GM23338 (cell line): ENCODE measurements at regions not wholly inside any gene's neighbourhood (a gene's known extent, or its start where the extent isn't known, plus 50 kb on each side); places are given as distances from the start of the nearest gene placed in this dataset.

Source experiments
- ATAC-seq: fragments of 200-7000 bp; cut with Tn5 transposase; 3 replicates; pipeline ENCODE4 v1.9.1; 2020
- DNase-seq: peaks from one replicate; pipeline ENCODE4 v3.0.0-alpha.2; 2015; ENCODE audit warnings: low spot score
- H2AFZ ChIP-seq: fragments of 200-600 bp; sonication (generic); 2 replicates; pipeline ENCODE4 v1.8.0; 2016; ENCODE audit warnings: antibody characterized with exemption, mild to moderate bottlenecking, moderate library complexity
- H3F3A ChIP-seq: fragments of 200-600 bp; sonication (generic); replicated peaks from 2 replicates; pipeline ENCODE4 v1.8.0; 2017; ENCODE audit warnings: antibody characterized with exemption, mixed run types, low read depth
- H3K27ac ChIP-seq: fragments of 200-600 bp; sonication (generic); 2 replicates; pipeline ENCODE4 v1.6.1; 2016; ENCODE audit warnings: low read depth
- H3K27me3 ChIP-seq: fragments of 200-600 bp; sonication (generic); 2 replicates; pipeline ENCODE4 v1.8.0; 2016; ENCODE audit warnings: mild to moderate bottlenecking, mixed run types, moderate library complexity; ENCODE audit not compliant: insufficient read depth
- H3K36me3 ChIP-seq: fragments of 200-600 bp; sonication (generic); 2 replicates; pipeline ENCODE4 v1.8.0; 2016; ENCODE audit warnings: mild to moderate bottlenecking; ENCODE audit not compliant: insufficient read depth
- H3K4me1 ChIP-seq: fragments of 200-600 bp; sonication (generic); 2 replicates; pipeline ENCODE4 v1.8.0; 2016; ENCODE audit warnings: mild to moderate bottlenecking, moderate library complexity; ENCODE audit not compliant: insufficient read depth
- H3K4me2 ChIP-seq: fragments of 200-600 bp; sonication (generic); 2 replicates; pipeline ENCODE4 v1.7.1; 2017; ENCODE audit warnings: mixed run types
- H3K4me3 ChIP-seq: fragments of 200-600 bp; sonication (generic); 2 replicates; pipeline ENCODE4 v1.6.1; 2016; ENCODE audit warnings: mixed run types
- H3K79me2 ChIP-seq: fragments of 200-600 bp; sonication (generic); replicated peaks from 2 replicates; pipeline ENCODE4 v1.8.0; 2017; ENCODE audit warnings: mild to moderate bottlenecking; ENCODE audit not compliant: insufficient read depth
- H3K9me2 ChIP-seq: fragments of 200-600 bp; sonication (generic); 2 replicates; pipeline ENCODE4 v1.8.0; 2017; ENCODE audit not compliant: insufficient read depth
- H4K20me1 ChIP-seq: fragments of 200-600 bp; sonication (generic); replicated peaks from 2 replicates; pipeline ENCODE4 v1.8.0; 2017; ENCODE audit warnings: mild to moderate bottlenecking; ENCODE audit not compliant: insufficient read depth
- H3K27ac Mint-ChIP-seq: 2 replicates; pipeline ENCODE4 v1.8.0; 2020; ENCODE audit warnings: inconsistent platforms, mild to moderate bottlenecking, moderate library complexity, mixed read lengths
- H3K27me3 Mint-ChIP-seq: 3 replicates; pipeline ENCODE4 v1.8.0; 2022; ENCODE audit warnings: low read depth, mild to moderate bottlenecking, moderate library complexity, mixed read lengths, inconsistent platforms; ENCODE audit not compliant: insufficient read depth, poor library complexity
- H3K36me3 Mint-ChIP-seq: 3 replicates; pipeline ENCODE4 v1.8.0; 2021; ENCODE audit warnings: low read depth, mild to moderate bottlenecking, inconsistent platforms, moderate library complexity, mixed read lengths
- H3K4me1 Mint-ChIP-seq: 3 replicates; pipeline ENCODE4 v1.8.0; 2020; ENCODE audit warnings: mild to moderate bottlenecking, inconsistent platforms, mixed read lengths
- H3K4me3 Mint-ChIP-seq: 3 replicates; pipeline ENCODE4 v1.8.0; 2021; ENCODE audit warnings: moderate library complexity, mild to moderate bottlenecking, inconsistent platforms, mixed read lengths
- H3K9me3 Mint-ChIP-seq: 3 replicates; pipeline ENCODE4 v1.8.0; 2020; ENCODE audit warnings: moderate library complexity, mild to moderate bottlenecking, inconsistent platforms, mixed read lengths
- CREB1 ChIP-seq: fragments of 250-450 bp; sonication (Bioruptor Pico); IDR thresholded peaks from 2 replicates; pipeline ENCODE4 v1.5.0; 2020; ENCODE audit warnings: low read depth, mild to moderate bottlenecking, moderate library complexity
- EZH2 ChIP-seq: fragments of 200-600 bp; sonication (generic); IDR thresholded peaks from one replicate; pipeline ENCODE4 v1.8.0; 2017; ENCODE audit warnings: antibody characterized with exemption, mild to moderate bottlenecking, low read depth; ENCODE audit not compliant: unreplicated experiment
- JUNB ChIP-seq: IDR thresholded peaks from one replicate; pipeline ENCODE4 v1.6.1; 2016; ENCODE audit warnings: antibody characterized with exemption; ENCODE audit not compliant: unreplicated experiment
- NANOG ChIP-seq: IDR thresholded peaks from 2 replicates; pipeline ENCODE4 v1.6.1; 2016; ENCODE audit warnings: antibody characterized with exemption, borderline replicate concordance
- STAT1 ChIP-seq: IDR thresholded peaks from one replicate; pipeline ENCODE4 v1.6.1; 2016; ENCODE audit warnings: antibody characterized with exemption; ENCODE audit not compliant: unreplicated experiment
- ZNF114 ChIP-seq: fragments of 250-450 bp; sonication (Bioruptor Pico); IDR thresholded peaks from 2 replicates; pipeline ENCODE4 v1.5.0; 2020; ENCODE audit warnings: mild to moderate bottlenecking, moderate library complexity
- ZNF331 ChIP-seq: fragments of 250-450 bp; sonication (Bioruptor Pico); IDR thresholded peaks from 2 replicates; pipeline ENCODE4 v1.5.0; 2020; ENCODE audit warnings: low read depth, mild to moderate bottlenecking, moderate library complexity
- TF ChIP-seq, protein P1 (sequence below): IDR thresholded peaks from one replicate; pipeline ENCODE4 v1.6.1; 2018; ENCODE audit warnings: antibody characterized with exemption; ENCODE audit not compliant: unreplicated experiment
- TF ChIP-seq, protein P2 (sequence below): fragments of 250-450 bp; sonication (Bioruptor Pico); IDR thresholded peaks from 2 replicates; pipeline ENCODE4 v1.5.0; 2020; ENCODE audit warnings: mild to moderate bottlenecking, moderate library complexity
- TF ChIP-seq, protein P3 (sequence below), 2 experiments: fragments of 200-600 bp in 1 of 2; sonication (generic) in 1 of 2; conservative IDR thresholded peaks; 2 replicates each; pipeline versions ENCODE4 v1.5.1 to v1.6.1; 2016 to 2017; ENCODE audit warnings: antibody characterized with exemption in 2 of 2, low read depth in 2 of 2, mild to moderate bottlenecking in 2 of 2, moderate library complexity in 1 of 2
- TF ChIP-seq, protein P4 (sequence below): IDR thresholded peaks from 2 replicates; pipeline ENCODE4 v1.6.1; 2016; ENCODE audit warnings: antibody characterized with exemption

DNA sequence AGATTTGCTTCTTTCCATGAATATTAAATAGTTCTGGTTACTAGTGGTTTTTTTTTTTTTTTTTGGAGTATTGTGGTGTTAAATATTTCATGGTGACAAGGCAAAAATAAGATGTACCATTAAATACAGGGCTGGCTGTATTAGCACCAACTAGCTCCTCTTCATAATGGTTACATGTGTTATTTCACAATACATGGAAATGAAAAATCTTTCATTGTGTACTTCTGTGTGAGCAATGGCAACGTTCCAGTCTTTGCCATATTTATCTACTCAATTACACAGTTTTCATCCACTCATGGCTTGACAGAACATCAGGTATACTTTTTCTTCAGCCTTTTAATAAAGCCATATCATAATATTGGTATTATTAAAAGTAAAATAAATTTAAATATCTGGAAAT lies 394.7 kb upstream of the GRM3 start:
- DNase-seq (no peak), ATAC-seq (no peak)
- Histone ChIP-seq H3K79me2 (no peaks in the 10 kb centered on the region), H3K27me3 (no peaks in the 10 kb centered on the region), H3F3A (no peaks in the 10 kb centered on the region), H3K36me3 (no peaks in the 10 kb centered on the region), H3K4me2 (no peak overlapping the region), H3K4me1 (no peaks in the 10 kb centered on the region), H2AFZ (no peak overlapping the region), H4K20me1 (no peaks in the 10 kb centered on the region), H3K9me2 (no peaks in the 10 kb centered on the region), H3K27ac (no peak overlapping the region), H3K4me3 (no peak overlapping the region)
- Mint-ChIP-seq H3K4me1 (no peaks in the 10 kb centered on the region), H3K36me3 (no peaks in the 10 kb centered on the region), H3K27me3 (no peaks in the 10 kb centered on the region), H3K27ac (no peak overlapping the region), H3K9me3 (no peaks in the 10 kb centered on the region), H3K4me3 (no peak overlapping the region)
- no peak for TF ChIP-seq CREB1

DNA sequence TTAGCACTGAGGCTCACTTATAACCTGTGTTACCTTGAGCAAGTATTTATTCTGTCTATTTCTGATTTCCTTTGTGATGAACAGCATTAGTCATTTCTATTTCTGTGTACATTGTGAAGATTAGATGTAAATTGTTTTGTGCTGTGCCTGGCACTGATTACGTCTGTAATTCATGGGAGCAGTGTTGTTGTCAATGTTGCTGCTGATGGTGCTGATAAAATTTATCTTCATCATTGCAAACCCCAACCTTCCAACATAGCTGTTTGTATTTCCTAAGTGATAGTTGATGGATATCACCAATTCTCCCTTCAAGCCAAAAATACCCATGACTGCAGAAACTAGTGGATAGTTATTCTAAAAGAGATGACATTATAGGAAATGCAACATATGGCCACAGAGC lies 400.5 kb upstream of the GRM3 start:
- H3K4me2 ChIP-seq, result no peak overlapping the region
- no peaks in the 10 kb centered on the region for H3K27me3 Mint-ChIP-seq
- H3K27me3 ChIP-seq, result no peaks in the 10 kb centered on the region
- H3K9me3 Mint-ChIP-seq, result no peaks in the 10 kb centered on the region
- no peaks in the 10 kb centered on the region for H3K4me1 Mint-ChIP-seq
- no peaks in the 10 kb centered on the region for H3K36me3 Mint-ChIP-seq
- no peaks in the 10 kb centered on the region for H3F3A ChIP-seq
- no peak overlapping the region for H3K27ac ChIP-seq
- no peak overlapping the region for H3K27ac Mint-ChIP-seq
- no peaks in the 10 kb centered on the region for H3K36me3 ChIP-seq
- no peak for ATAC-seq
- no peaks in the 10 kb centered on the region for H3K79me2 ChIP-seq
- H3K4me1 ChIP-seq, result no peaks in the 10 kb centered on the region
- no peak for DNase-seq
- no peak overlapping the region for H3K4me3 ChIP-seq
- no peak overlapping the region for H2AFZ ChIP-seq
- H4K20me1 ChIP-seq, result no peaks in the 10 kb centered on the region
- H3K4me3 Mint-ChIP-seq, result no peak overlapping the region
- H3K9me2 ChIP-seq, result no peaks in the 10 kb centered on the region
- TF ChIP-seq EZH2 (no peak), JUNB (no peak), NANOG (no peak), ZNF331 (CRISPR knock-in tag) (no peak), ZNF114 (no peak), STAT1 (no peak)
- TF ChIP-seq, protein P1, sequence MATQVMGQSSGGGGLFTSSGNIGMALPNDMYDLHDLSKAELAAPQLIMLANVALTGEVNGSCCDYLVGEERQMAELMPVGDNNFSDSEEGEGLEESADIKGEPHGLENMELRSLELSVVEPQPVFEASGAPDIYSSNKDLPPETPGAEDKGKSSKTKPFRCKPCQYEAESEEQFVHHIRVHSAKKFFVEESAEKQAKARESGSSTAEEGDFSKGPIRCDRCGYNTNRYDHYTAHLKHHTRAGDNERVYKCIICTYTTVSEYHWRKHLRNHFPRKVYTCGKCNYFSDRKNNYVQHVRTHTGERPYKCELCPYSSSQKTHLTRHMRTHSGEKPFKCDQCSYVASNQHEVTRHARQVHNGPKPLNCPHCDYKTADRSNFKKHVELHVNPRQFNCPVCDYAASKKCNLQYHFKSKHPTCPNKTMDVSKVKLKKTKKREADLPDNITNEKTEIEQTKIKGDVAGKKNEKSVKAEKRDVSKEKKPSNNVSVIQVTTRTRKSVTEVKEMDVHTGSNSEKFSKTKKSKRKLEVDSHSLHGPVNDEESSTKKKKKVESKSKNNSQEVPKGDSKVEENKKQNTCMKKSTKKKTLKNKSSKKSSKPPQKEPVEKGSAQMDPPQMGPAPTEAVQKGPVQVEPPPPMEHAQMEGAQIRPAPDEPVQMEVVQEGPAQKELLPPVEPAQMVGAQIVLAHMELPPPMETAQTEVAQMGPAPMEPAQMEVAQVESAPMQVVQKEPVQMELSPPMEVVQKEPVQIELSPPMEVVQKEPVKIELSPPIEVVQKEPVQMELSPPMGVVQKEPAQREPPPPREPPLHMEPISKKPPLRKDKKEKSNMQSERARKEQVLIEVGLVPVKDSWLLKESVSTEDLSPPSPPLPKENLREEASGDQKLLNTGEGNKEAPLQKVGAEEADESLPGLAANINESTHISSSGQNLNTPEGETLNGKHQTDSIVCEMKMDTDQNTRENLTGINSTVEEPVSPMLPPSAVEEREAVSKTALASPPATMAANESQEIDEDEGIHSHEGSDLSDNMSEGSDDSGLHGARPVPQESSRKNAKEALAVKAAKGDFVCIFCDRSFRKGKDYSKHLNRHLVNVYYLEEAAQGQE, result no peak
- TF ChIP-seq, protein P2, sequence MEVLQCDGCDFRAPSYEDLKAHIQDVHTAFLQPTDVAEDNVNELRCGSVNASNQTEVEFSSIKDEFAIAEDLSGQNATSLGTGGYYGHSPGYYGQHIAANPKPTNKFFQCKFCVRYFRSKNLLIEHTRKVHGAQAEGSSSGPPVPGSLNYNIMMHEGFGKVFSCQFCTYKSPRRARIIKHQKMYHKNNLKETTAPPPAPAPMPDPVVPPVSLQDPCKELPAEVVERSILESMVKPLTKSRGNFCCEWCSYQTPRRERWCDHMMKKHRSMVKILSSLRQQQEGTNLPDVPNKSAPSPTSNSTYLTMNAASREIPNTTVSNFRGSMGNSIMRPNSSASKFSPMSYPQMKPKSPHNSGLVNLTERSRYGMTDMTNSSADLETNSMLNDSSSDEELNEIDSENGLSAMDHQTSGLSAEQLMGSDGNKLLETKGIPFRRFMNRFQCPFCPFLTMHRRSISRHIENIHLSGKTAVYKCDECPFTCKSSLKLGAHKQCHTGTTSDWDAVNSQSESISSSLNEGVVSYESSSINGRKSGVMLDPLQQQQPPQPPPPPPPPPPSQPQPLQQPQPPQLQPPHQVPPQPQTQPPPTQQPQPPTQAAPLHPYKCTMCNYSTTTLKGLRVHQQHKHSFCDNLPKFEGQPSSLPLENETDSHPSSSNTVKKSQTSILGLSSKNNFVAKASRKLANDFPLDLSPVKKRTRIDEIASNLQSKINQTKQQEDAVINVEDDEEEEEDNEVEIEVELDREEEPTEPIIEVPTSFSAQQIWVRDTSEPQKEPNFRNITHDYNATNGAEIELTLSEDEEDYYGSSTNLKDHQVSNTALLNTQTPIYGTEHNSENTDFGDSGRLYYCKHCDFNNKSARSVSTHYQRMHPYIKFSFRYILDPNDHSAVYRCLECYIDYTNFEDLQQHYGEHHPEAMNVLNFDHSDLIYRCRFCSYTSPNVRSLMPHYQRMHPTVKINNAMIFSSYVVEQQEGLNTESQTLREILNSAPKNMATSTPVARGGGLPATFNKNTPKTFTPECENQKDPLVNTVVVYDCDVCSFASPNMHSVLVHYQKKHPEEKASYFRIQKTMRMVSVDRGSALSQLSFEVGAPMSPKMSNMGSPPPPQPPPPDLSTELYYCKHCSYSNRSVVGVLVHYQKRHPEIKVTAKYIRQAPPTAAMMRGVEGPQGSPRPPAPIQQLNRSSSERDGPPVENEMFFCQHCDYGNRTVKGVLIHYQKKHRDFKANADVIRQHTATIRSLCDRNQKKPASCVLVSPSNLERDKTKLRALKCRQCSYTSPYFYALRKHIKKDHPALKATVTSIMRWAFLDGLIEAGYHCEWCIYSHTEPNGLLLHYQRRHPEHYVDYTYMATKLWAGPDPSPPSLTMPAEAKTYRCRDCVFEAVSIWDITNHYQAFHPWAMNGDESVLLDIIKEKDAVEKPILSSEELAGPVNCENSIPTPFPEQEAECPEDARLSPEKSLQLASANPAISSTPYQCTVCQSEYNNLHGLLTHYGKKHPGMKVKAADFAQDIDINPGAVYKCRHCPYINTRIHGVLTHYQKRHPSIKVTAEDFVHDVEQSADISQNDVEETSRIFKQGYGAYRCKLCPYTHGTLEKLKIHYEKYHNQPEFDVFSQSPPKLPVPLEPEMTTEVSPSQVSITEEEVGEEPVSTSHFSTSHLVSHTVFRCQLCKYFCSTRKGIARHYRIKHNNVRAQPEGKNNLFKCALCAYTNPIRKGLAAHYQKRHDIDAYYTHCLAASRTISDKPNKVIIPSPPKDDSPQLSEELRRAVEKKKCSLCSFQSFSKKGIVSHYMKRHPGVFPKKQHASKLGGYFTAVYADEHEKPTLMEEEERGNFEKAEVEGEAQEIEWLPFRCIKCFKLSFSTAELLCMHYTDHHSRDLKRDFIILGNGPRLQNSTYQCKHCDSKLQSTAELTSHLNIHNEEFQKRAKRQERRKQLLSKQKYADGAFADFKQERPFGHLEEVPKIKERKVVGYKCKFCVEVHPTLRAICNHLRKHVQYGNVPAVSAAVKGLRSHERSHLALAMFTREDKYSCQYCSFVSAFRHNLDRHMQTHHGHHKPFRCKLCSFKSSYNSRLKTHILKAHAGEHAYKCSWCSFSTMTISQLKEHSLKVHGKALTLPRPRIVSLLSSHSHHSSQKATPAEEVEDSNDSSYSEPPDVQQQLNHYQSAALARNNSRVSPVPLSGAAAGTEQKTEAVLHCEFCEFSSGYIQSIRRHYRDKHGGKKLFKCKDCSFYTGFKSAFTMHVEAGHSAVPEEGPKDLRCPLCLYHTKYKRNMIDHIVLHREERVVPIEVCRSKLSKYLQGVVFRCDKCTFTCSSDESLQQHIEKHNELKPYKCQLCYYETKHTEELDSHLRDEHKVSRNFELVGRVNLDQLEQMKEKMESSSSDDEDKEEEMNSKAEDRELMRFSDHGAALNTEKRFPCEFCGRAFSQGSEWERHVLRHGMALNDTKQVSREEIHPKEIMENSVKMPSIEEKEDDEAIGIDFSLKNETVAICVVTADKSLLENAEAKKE (CRISPR knock-in tag), result no peak
- TF ChIP-seq, protein P3, sequence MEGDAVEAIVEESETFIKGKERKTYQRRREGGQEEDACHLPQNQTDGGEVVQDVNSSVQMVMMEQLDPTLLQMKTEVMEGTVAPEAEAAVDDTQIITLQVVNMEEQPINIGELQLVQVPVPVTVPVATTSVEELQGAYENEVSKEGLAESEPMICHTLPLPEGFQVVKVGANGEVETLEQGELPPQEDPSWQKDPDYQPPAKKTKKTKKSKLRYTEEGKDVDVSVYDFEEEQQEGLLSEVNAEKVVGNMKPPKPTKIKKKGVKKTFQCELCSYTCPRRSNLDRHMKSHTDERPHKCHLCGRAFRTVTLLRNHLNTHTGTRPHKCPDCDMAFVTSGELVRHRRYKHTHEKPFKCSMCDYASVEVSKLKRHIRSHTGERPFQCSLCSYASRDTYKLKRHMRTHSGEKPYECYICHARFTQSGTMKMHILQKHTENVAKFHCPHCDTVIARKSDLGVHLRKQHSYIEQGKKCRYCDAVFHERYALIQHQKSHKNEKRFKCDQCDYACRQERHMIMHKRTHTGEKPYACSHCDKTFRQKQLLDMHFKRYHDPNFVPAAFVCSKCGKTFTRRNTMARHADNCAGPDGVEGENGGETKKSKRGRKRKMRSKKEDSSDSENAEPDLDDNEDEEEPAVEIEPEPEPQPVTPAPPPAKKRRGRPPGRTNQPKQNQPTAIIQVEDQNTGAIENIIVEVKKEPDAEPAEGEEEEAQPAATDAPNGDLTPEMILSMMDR (conservative IDR thresholded peaks at IDR 0.05; ENCODE audit: low read depth in 2 of 2), result no peak
- TF ChIP-seq, protein P4, sequence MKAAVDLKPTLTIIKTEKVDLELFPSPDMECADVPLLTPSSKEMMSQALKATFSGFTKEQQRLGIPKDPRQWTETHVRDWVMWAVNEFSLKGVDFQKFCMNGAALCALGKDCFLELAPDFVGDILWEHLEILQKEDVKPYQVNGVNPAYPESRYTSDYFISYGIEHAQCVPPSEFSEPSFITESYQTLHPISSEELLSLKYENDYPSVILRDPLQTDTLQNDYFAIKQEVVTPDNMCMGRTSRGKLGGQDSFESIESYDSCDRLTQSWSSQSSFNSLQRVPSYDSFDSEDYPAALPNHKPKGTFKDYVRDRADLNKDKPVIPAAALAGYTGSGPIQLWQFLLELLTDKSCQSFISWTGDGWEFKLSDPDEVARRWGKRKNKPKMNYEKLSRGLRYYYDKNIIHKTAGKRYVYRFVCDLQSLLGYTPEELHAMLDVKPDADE, result no peak
